IMR-90 (cell line): ENCODE measurements at regions not wholly inside any gene's neighbourhood (a gene's known extent, or its start where the extent isn't known, plus 50 kb on each side); places are given as distances from the start of the nearest gene placed in this dataset.

Experiments
- ATAC-seq: fragments of 200-7000 bp; cut with Tn5 transposase; 2 replicates; pipeline ENCODE4 v1.9.1; 2020; ENCODE audit warnings: low read depth, mild to moderate bottlenecking, moderate library complexity
- BruUV-seq: library from RNA; stranded (reverse); fragments of 400-500 nt; replicated peaks from 2 replicates; lab custom pipeline; 2021; lab: Mats Ljungman, UMichigan
- CTCF ChIA-PET: fragments of 300-600 bp; formaldehyde crosslinking; extraction: SDS; loops from one replicate; lab custom pipeline; 2021; ENCODE audit warnings: antibody characterized with exemption; lab: Yijun Ruan, JAX
- POLR2A ChIA-PET: fragments of 300-600 bp; sonication (Branson Sonifier 250); formaldehyde crosslinking; loops from one replicate; lab custom pipeline; 2022; ENCODE audit warnings: antibody characterized with exemption; ENCODE audit not compliant: unreplicated experiment; lab: Charles Lee
- DNase-seq: peaks from one replicate; pipeline ENCODE4 v3.0.0; 2013
- H2AFZ ChIP-seq: replicated peaks from 2 replicates; pipeline ENCODE3; 2013; ENCODE audit warnings: low read length, mild to moderate bottlenecking; ENCODE audit not compliant: poor library complexity
- H2AK5ac ChIP-seq: 2 replicates; pipeline ENCODE4 v1.6.1; 2013; ENCODE audit warnings: low read depth, low read length, inconsistent platforms
- H2AK9ac ChIP-seq: replicated peaks from 2 replicates; pipeline ENCODE3; 2013; ENCODE audit warnings: mild to moderate bottlenecking, low read depth, low read length, moderate library complexity; ENCODE audit not compliant: poor library complexity
- H2BK120ac ChIP-seq: 2 replicates; pipeline ENCODE4 v1.6.1; 2013; ENCODE audit warnings: low read depth, low read length, inconsistent platforms
- H2BK15ac ChIP-seq: 3 replicates; pipeline ENCODE4 v1.6.1; 2013; ENCODE audit warnings: low read depth, low read length, inconsistent platforms
- H2BK20ac ChIP-seq: 2 replicates; pipeline ENCODE4 v1.6.1; 2013; ENCODE audit warnings: low read depth, mild to moderate bottlenecking, inconsistent platforms, low read length, moderate library complexity
- H2BK5ac ChIP-seq: 2 replicates; pipeline ENCODE4 v1.6.1; 2013; ENCODE audit warnings: mild to moderate bottlenecking, low read depth, low read length, inconsistent platforms; ENCODE audit not compliant: poor library complexity, severe bottlenecking
- H3K14ac ChIP-seq: replicated peaks from 2 replicates; pipeline ENCODE4 v1.6.1; 2013; ENCODE audit warnings: low read depth, low read length, inconsistent platforms
- H3K18ac ChIP-seq: 2 replicates; pipeline ENCODE4 v1.6.1; 2013; ENCODE audit warnings: low read depth, low read length, control low read depth
- H3K23ac ChIP-seq: 2 replicates; pipeline ENCODE4 v1.6.1; 2013; ENCODE audit warnings: low read depth, low read length, inconsistent platforms
- H3K27ac ChIP-seq: 2 replicates; pipeline ENCODE4 v1.5.1; 2013; ENCODE audit warnings: mild to moderate bottlenecking, control low read depth, low read length; ENCODE audit not compliant: insufficient read depth
- H3K27me3 ChIP-seq: 2 replicates; pipeline ENCODE4 v1.6.1; 2013; ENCODE audit warnings: low read length; ENCODE audit not compliant: control insufficient read depth, insufficient read depth
- H3K36me3 ChIP-seq: 2 replicates; pipeline ENCODE4 v1.6.1; 2013; ENCODE audit warnings: low read length, mixed read lengths; ENCODE audit not compliant: control insufficient read depth, insufficient read depth
- H3K4ac ChIP-seq: 2 replicates; pipeline ENCODE4 v1.6.1; 2013; ENCODE audit warnings: low read depth, low read length, inconsistent platforms
- H3K4me1 ChIP-seq: 2 replicates; pipeline ENCODE4 v1.6.1; 2013; ENCODE audit warnings: low read length, mixed read lengths; ENCODE audit not compliant: control insufficient read depth, insufficient read depth
- H3K4me2 ChIP-seq: 2 replicates; pipeline ENCODE4 v1.6.1; 2013; ENCODE audit warnings: low read depth, mild to moderate bottlenecking, control low read depth, low read length, moderate library complexity
- H3K4me3 ChIP-seq: 2 replicates; pipeline ENCODE4 v1.5.1; 2013; ENCODE audit warnings: low read depth, mild to moderate bottlenecking, control low read depth, low read length, moderate library complexity; ENCODE audit not compliant: insufficient read depth
- H3K56ac ChIP-seq: 2 replicates; pipeline ENCODE4 v1.6.1; 2013; ENCODE audit warnings: low read length, inconsistent platforms; ENCODE audit not compliant: insufficient read depth; ENCODE audit errors: extremely low read depth
- H3K79me1 ChIP-seq, 2 experiments: 2 replicates each; pipeline ENCODE4 v1.6.1; 2013; ENCODE audit warnings: low read length in 2 of 2, inconsistent platforms in 1 of 2, low read depth in 1 of 2
- H3K9ac ChIP-seq: 2 replicates; pipeline ENCODE4 v1.6.1; 2013; ENCODE audit warnings: low read depth, low read length, control low read depth
- H3K9me1 ChIP-seq: 2 replicates; pipeline ENCODE4 v1.6.1; 2013; ENCODE audit warnings: low read length, inconsistent platforms; ENCODE audit not compliant: insufficient read depth
- H3K9me3 ChIP-seq: 2 replicates; pipeline ENCODE4 v1.6.1; 2013; ENCODE audit warnings: low read length; ENCODE audit not compliant: control insufficient read depth, insufficient read depth
- H4K20me1 ChIP-seq: 2 replicates; pipeline ENCODE4 v1.6.1; 2013; ENCODE audit warnings: low read length, inconsistent platforms; ENCODE audit not compliant: insufficient read depth
- H4K5ac ChIP-seq: 2 replicates; pipeline ENCODE4 v1.6.1; 2013; ENCODE audit warnings: mild to moderate bottlenecking, low read depth, low read length, control low read depth
- H4K8ac ChIP-seq, 2 experiments: 2 replicates each; pipeline ENCODE4 v1.6.1; 2013; ENCODE audit warnings: low read depth in 2 of 2, low read length in 2 of 2, control low read depth in 1 of 2, inconsistent platforms in 1 of 2
- H4K91ac ChIP-seq: 2 replicates; pipeline ENCODE4 v1.6.1; 2013; ENCODE audit warnings: low read depth, low read length, inconsistent platforms; ENCODE audit not compliant: insufficient read depth
- BHLHE40 ChIP-seq: fragments of 150-350 bp; IDR thresholded peaks from 2 replicates; pipeline ENCODE4 v1.6.1; 2016; ENCODE audit warnings: mild to moderate bottlenecking, low read depth, low read length
- CEBPB ChIP-seq: IDR thresholded peaks from 2 replicates; pipeline ENCODE4 v1.6.1; 2012; ENCODE audit warnings: low read depth, low read length, improper control_type of control experiment
- FOS ChIP-seq: fragments of 150-350 bp; IDR thresholded peaks from 2 replicates; pipeline ENCODE4 v1.6.1; 2016; ENCODE audit warnings: low read depth, low read length
- MAFK ChIP-seq: IDR thresholded peaks from 2 replicates; pipeline ENCODE4 v1.6.1; 2012; ENCODE audit warnings: low read depth, low read length, improper control_type of control experiment
- MAZ ChIP-seq: IDR thresholded peaks from 2 replicates; pipeline ENCODE4 v1.6.1; 2012; ENCODE audit warnings: low read depth, mild to moderate bottlenecking, low read length, improper control_type of control experiment, moderate library complexity, borderline replicate concordance
- MXI1 ChIP-seq: IDR thresholded peaks from 2 replicates; pipeline ENCODE4 v1.6.1; 2012; ENCODE audit warnings: low read depth, mild to moderate bottlenecking, low read length, moderate library complexity, borderline replicate concordance
- NFE2L2 ChIP-seq: fragments of 150-350 bp; IDR thresholded peaks from 2 replicates; pipeline ENCODE4 v1.6.1; 2016; ENCODE audit warnings: low read depth, mild to moderate bottlenecking, low read length
- POLR2A ChIP-seq: IDR thresholded peaks from 2 replicates; pipeline ENCODE4 v1.6.1; 2012; ENCODE audit warnings: mild to moderate bottlenecking, low read depth, low read length
- RAD21 ChIP-seq: IDR thresholded peaks from 2 replicates; pipeline ENCODE4 v1.6.1; 2012; ENCODE audit warnings: low read length, improper control_type of control experiment
- RCOR1 ChIP-seq: IDR thresholded peaks from 2 replicates; pipeline ENCODE4 v1.6.1; 2012; ENCODE audit warnings: mild to moderate bottlenecking, low read length, improper control_type of control experiment; ENCODE audit not compliant: insufficient replicate concordance
- RFX5 ChIP-seq: IDR thresholded peaks from 2 replicates; pipeline ENCODE4 v1.8.0; 2012; ENCODE audit warnings: low read depth, mild to moderate bottlenecking, low read length, moderate library complexity
- SMC3 ChIP-seq: fragments of 150-350 bp; IDR thresholded peaks from 2 replicates; pipeline ENCODE4 v1.6.1; 2016; ENCODE audit warnings: low read depth, mild to moderate bottlenecking, antibody characterized with exemption, low read length, moderate library complexity
- USF2 ChIP-seq: fragments of 150-350 bp; IDR thresholded peaks from 2 replicates; pipeline ENCODE4 v1.6.1; 2017; ENCODE audit warnings: mild to moderate bottlenecking, antibody characterized with exemption, low read length, low read depth
- WGBS, 2 experiments: methylation state at CpG; one replicate each; pipeline versions ENCODE4 v1.1.5 to v1.1.7; 2013; ENCODE audit warnings: missing lambda C conversion rate in 2 of 2; ENCODE audit not compliant: insufficient read length in 1 of 2; ENCODE audit errors: extremely low coverage in 2 of 2; 5-methylcytosine and 5-hydroxymethylcytosine counted together
- dilution Hi-C: fragments of 300-500 bp; cut with HindIII; formaldehyde crosslinking; loops from one replicate; pipeline ENCODE4 v1.14.3; 2018; ENCODE audit warnings: low sequenced_read_pairs; ENCODE audit not compliant: unreplicated experiment
- in situ Hi-C: fragments of 300-500 bp; cut with MboI; formaldehyde crosslinking; loops from 3 replicates; pipeline ENCODE4 v1.14.3; 2019; ENCODE audit warnings: low sequenced_read_pairs, inconsistent platforms, mixed read lengths
- intact Hi-C: fragments of 100-400 bp; cut with micrococcal nuclease; formaldehyde crosslinking; loops from 2 replicates; pipeline ENCODE4 v1.10.0; 2022
- TF ChIP-seq, protein P1 (sequence below): conservative IDR thresholded peaks from 2 replicates; pipeline ENCODE4 v1.5.1; 2012; ENCODE audit warnings: mild to moderate bottlenecking, low read depth, low read length, improper control_type of control experiment
- TF ChIP-seq, protein P2 (sequence below): fragments of 150-350 bp; IDR thresholded peaks from 2 replicates; pipeline ENCODE4 v1.6.1; 2016; ENCODE audit warnings: low read depth, mild to moderate bottlenecking, low read length, moderate library complexity, borderline replicate concordance

- Histone ChIP-seq H3K9me3 (no peaks in the 10 kb centered on the region), H2BK5ac (no peak overlapping the region), H3K4me1 (no peaks in the 10 kb centered on the region), H3K27me3 (peaks cover 14% of the 10 kb centered on the region), H3K4me3 (no peak overlapping the region), H2BK15ac (no peak overlapping the region), H3K4ac (no peak overlapping the region), H3K36me3 (no peaks in the 10 kb centered on the region), H3K27ac (no peak overlapping the region), H3K9me1 (no peaks in the 10 kb centered on the region), H3K14ac (no peak overlapping the region), H3K18ac (no peak overlapping the region), H2AK5ac (no peak overlapping the region), H3K56ac (no peak overlapping the region), H3K79me1 (no peaks in the 10 kb centered on the region), H2AK9ac (no peak overlapping the region), H4K20me1 (no peaks in the 10 kb centered on the region), H3K23ac (no peak overlapping the region), H4K5ac (no peak overlapping the region), H2BK120ac (no peak overlapping the region), H3K4me2 (no peak overlapping the region), H2BK20ac (no peak overlapping the region), H3K9ac (no peak overlapping the region), H4K8ac (no peak overlapping the region), H4K91ac (no peak overlapping the region), H2AFZ (no peak overlapping the region)
- BruUV-seq: no TSS peak
- ATAC-seq: no peak
- intact Hi-C loops (no loop called here), dilution Hi-C loops (no loop called here), in situ Hi-C loops (no loop called here)
- ChIA-PET CTCF (interaction anchor here (1.0 kb wide), 1 partner anchor 12 kb away, joined by 3 read pairs; no protein-coding TSS in a partner anchor), POLR2A (no interaction called here)
- 88% methylated on average over 16 of the region's 22 CpGs; no CpG with 5 or more reads in 1 of the 2 experiments for WGBS, 2 experiments
- DNase-seq: no peak
- TF ChIP-seq MAFK (no peak), NFE2L2 (no peak), FOS (no peak), RCOR1 (no peak), CEBPB (no peak), RAD21 (no peak), BHLHE40 (no peak), MAZ (no peak), SMC3 (no peak), MXI1 (no peak), POLR2A (no peak), USF2 (no peak), RFX5 (no peak)
- TF ChIP-seq, protein P1, sequence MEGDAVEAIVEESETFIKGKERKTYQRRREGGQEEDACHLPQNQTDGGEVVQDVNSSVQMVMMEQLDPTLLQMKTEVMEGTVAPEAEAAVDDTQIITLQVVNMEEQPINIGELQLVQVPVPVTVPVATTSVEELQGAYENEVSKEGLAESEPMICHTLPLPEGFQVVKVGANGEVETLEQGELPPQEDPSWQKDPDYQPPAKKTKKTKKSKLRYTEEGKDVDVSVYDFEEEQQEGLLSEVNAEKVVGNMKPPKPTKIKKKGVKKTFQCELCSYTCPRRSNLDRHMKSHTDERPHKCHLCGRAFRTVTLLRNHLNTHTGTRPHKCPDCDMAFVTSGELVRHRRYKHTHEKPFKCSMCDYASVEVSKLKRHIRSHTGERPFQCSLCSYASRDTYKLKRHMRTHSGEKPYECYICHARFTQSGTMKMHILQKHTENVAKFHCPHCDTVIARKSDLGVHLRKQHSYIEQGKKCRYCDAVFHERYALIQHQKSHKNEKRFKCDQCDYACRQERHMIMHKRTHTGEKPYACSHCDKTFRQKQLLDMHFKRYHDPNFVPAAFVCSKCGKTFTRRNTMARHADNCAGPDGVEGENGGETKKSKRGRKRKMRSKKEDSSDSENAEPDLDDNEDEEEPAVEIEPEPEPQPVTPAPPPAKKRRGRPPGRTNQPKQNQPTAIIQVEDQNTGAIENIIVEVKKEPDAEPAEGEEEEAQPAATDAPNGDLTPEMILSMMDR: no peak
- TF ChIP-seq, protein P2, sequence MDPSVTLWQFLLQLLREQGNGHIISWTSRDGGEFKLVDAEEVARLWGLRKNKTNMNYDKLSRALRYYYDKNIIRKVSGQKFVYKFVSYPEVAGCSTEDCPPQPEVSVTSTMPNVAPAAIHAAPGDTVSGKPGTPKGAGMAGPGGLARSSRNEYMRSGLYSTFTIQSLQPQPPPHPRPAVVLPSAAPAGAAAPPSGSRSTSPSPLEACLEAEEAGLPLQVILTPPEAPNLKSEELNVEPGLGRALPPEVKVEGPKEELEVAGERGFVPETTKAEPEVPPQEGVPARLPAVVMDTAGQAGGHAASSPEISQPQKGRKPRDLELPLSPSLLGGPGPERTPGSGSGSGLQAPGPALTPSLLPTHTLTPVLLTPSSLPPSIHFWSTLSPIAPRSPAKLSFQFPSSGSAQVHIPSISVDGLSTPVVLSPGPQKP: no peak
These were observed 81.7 kb upstream of the SHISAL1 start for GRCh38 chr22:44394246-44395117.
